Sigmoid colon (tissue), 6 donors: ENCODE measurements at regions not wholly inside any gene's neighbourhood (a gene's known extent, or its start where the extent isn't known, plus 50 kb on each side); places are given as distances from the start of the nearest gene placed in this dataset.

Experiments used
- DNase-seq: peaks from one replicate; pipeline ENCODE4 v3.0.0-alpha.2; 2019
- H3K27ac ChIP-seq, 4 donors: fragments of 200-600 bp; sonication (generic); one replicate each; pipeline ENCODE4 v1.5.1; 2016 to 2019; ENCODE audit warnings: mild to moderate bottlenecking in 1 of 4
- H3K27me3 ChIP-seq, 3 donors: fragments of 200-600 bp; sonication (generic); one replicate each; pipeline ENCODE4 v1.5.1; 2019; ENCODE audit warnings: mild to moderate bottlenecking in 1 of 3
- H3K36me3 ChIP-seq, 4 donors: fragments of 200-600 bp; sonication (generic); one replicate each; pipeline ENCODE4 v1.5.1; 2016 to 2019
- H3K4me1 ChIP-seq, 4 donors: fragments of 200-600 bp; sonication (generic); one replicate each; pipeline ENCODE4 v1.5.1; 2017 to 2019
- H3K4me3 ChIP-seq, 4 donors: fragments of 200-600 bp; sonication (generic); one replicate each; pipeline ENCODE4 v1.5.1; 2017 to 2019; ENCODE audit warnings: mild to moderate bottlenecking in 2 of 4, moderate library complexity in 1 of 4
- H3K9me3 ChIP-seq, 4 donors: fragments of 200-600 bp in 3 of 4; sonication (generic) in 3 of 4; one replicate each; pipeline versions ENCODE4 v1.5.1 to v1.6.1; 2013 to 2019
- CTCF ChIP-seq, 4 experiments: fragments of 450-650 bp in 3 of 4; fragments of 200-600 bp in 1 of 4; IDR thresholded peaks; one replicate each; pipeline ENCODE4 v1.5.1; 2016 to 2019; ENCODE audit warnings: antibody characterized with exemption in 4 of 4, mild to moderate bottlenecking in 3 of 4, moderate library complexity in 2 of 4
- EP300 ChIP-seq, 4 donors: sonication (generic); formaldehyde crosslinking; IDR thresholded peaks; one replicate each; pipeline ENCODE4 v1.6.1; 2017; ENCODE audit warnings: antibody characterized with exemption in 4 of 4
- POLR2A ChIP-seq, 2 donors: fragments of 450-650 bp; IDR thresholded peaks; one replicate each; pipeline ENCODE4 v1.6.1; 2016; ENCODE audit warnings: antibody characterized with exemption in 2 of 2, mild to moderate bottlenecking in 2 of 2, moderate library complexity in 2 of 2
- POLR2AphosphoS5 ChIP-seq, 4 donors: sonication (generic); formaldehyde crosslinking; IDR thresholded peaks; one replicate each; pipeline ENCODE4 v1.6.1; 2017; ENCODE audit warnings: antibody characterized with exemption in 4 of 4
- WGBS, 2 donors: extraction: QIAGEN DNeasy Blood & Tissue Kit; methylation state at CpG; one replicate each; pipeline ENCODE4 v1.1.7; 2013; 5-methylcytosine and 5-hydroxymethylcytosine counted together
- intact Hi-C: fragments of 100-400 bp; cut with DNase I; formaldehyde crosslinking; loops from one replicate; pipeline ENCODE4 v1.15.1; 2023
- donor health status: healthy with polysubstance abuse.
- donor health status: healthy.

- Histone ChIP-seq H3K4me3 (no peak overlapping the region), H3K36me3 (no peaks in the 10 kb centered on the region), H3K27me3 (no peaks in the 10 kb centered on the region), H3K4me1 (no peaks in the 10 kb centered on the region), H3K27ac (no peak overlapping the region), H3K9me3 (no peaks in the 10 kb centered on the region)
- no peak for DNase-seq
- intact Hi-C loops: no loop called here
- WGBS, 2 donors: 78% methylated on average over 1 of the region's 1 CpG
- TF ChIP-seq CTCF (IDR thresholded peaks at IDR 0.05) (no peak), POLR2A (IDR thresholded peaks at IDR 0.05) (no peak), EP300 (IDR thresholded peaks at IDR 0.05) (no peak), POLR2AphosphoS5 (IDR thresholded peaks at IDR 0.05) (no peak)
Observed at GRCh38 chr12:126198516-126198915, 1133.3 kb downstream of the AACS start.

GRCh38 chr12:126198966-126199692 lies 1133.9 kb downstream of the AACS start:
- Histone ChIP-seq H3K27ac (no peak overlapping the region), H3K4me1 (no peaks in the 10 kb centered on the region), H3K27me3 (no peaks in the 10 kb centered on the region), H3K4me3 (no peak overlapping the region), H3K9me3 (no peaks in the 10 kb centered on the region), H3K36me3 (no peaks in the 10 kb centered on the region)
- intact Hi-C loops: no loop called here
- TF ChIP-seq CTCF (IDR thresholded peaks at IDR 0.05): no peak
- TF ChIP-seq EP300 (IDR thresholded peaks at IDR 0.05): no peak
- TF ChIP-seq POLR2A (IDR thresholded peaks at IDR 0.05): no peak
- TF ChIP-seq POLR2AphosphoS5 (IDR thresholded peaks at IDR 0.05): no peak
- WGBS, 2 donors: 85 to 87% methylated on average over 6 of the region's 6 CpGs
- no peak for DNase-seq

- 70 to 80% methylated on average over 3 of the region's 3 CpGs for WGBS, 2 donors
- H3K27ac ChIP-seq: no peak overlapping the region
- intact Hi-C loops: no loop called here
- no peaks in the 10 kb centered on the region for H3K9me3 ChIP-seq
- no peak overlapping the region for H3K4me3 ChIP-seq
- no peak for DNase-seq
- no peaks in the 10 kb centered on the region for H3K36me3 ChIP-seq
- TF ChIP-seq POLR2AphosphoS5 (IDR thresholded peaks at IDR 0.05) (no peak), EP300 (IDR thresholded peaks at IDR 0.05) (no peak), CTCF (IDR thresholded peaks at IDR 0.05) (no peak), POLR2A (IDR thresholded peaks at IDR 0.05) (no peak)
- H3K4me1 ChIP-seq: no peaks in the 10 kb centered on the region
- H3K27me3 ChIP-seq: no peaks in the 10 kb centered on the region
Observed at GRCh38 chr12:126201981-126202537, 1136.8 kb downstream of the AACS start.

- intact Hi-C loops: no loop called here
- WGBS, 2 donors: 54 to 55% methylated on average over 3 of the region's 3 CpGs
- no peaks in the 10 kb centered on the region for H3K4me1 ChIP-seq
- no peaks in the 10 kb centered on the region for H3K27me3 ChIP-seq
- H3K4me3 ChIP-seq: no peak overlapping the region
- H3K9me3 ChIP-seq: no peaks in the 10 kb centered on the region
- no peak overlapping the region for H3K27ac ChIP-seq
- no peak for TF ChIP-seq POLR2A (IDR thresholded peaks at IDR 0.05)
- no peak for TF ChIP-seq CTCF (IDR thresholded peaks at IDR 0.05)
- TF ChIP-seq EP300 (IDR thresholded peaks at IDR 0.05): no peak
- TF ChIP-seq POLR2AphosphoS5 (IDR thresholded peaks at IDR 0.05): no peak
- DNase-seq: no peak
- H3K36me3 ChIP-seq: no peaks in the 10 kb centered on the region
Observed at GRCh38 chr12:126204326-126204725, 1139.1 kb downstream of the AACS start.
